NB4 (cell line): ENCODE measurements at regions not wholly inside any gene's neighbourhood (a gene's known extent, or its start where the extent isn't known, plus 50 kb on each side); places are given as distances from the start of the nearest gene placed in this dataset.

Source experiments
- CTCF ChIP-seq: IDR thresholded peaks from one replicate; pipeline ENCODE4 v1.5.1; 2012; ENCODE audit warnings: low read depth, low read length
- MAX ChIP-seq: IDR thresholded peaks from 2 replicates; pipeline ENCODE4 v1.6.1; 2011; ENCODE audit warnings: low read depth, low read length
- POLR2A ChIP-seq: IDR thresholded peaks from 2 replicates; pipeline ENCODE4 v1.6.1; 2011; ENCODE audit warnings: mild to moderate bottlenecking; ENCODE audit not compliant: insufficient read length; ENCODE audit errors: extremely low read depth

GRCh38 chr2:181223234-181223633 lies 234.0 kb upstream of the ITGA4 start:
- TF ChIP-seq CTCF (no peak), POLR2A (no peak), MAX (no peak)
